ENCODE measurements at regions not wholly inside any gene's neighbourhood (a gene's known extent, or its start where the extent isn't known, plus 50 kb on each side); places are given as distances from the start of the nearest gene placed in this dataset.

GRCh38 chr5:129398026-129398678 lies 61.9 kb upstream of the ADAMTS19 start:
- H2AFZ ChIP-seq (ENCODE audit: low read depth, low read length), result no peak overlapping the region
- TF ChIP-seq EZH2 (IDR thresholded peaks at IDR 0.05; ENCODE audit: insufficient read depth, low read length), result no peak
- TF ChIP-seq, protein P1, sequence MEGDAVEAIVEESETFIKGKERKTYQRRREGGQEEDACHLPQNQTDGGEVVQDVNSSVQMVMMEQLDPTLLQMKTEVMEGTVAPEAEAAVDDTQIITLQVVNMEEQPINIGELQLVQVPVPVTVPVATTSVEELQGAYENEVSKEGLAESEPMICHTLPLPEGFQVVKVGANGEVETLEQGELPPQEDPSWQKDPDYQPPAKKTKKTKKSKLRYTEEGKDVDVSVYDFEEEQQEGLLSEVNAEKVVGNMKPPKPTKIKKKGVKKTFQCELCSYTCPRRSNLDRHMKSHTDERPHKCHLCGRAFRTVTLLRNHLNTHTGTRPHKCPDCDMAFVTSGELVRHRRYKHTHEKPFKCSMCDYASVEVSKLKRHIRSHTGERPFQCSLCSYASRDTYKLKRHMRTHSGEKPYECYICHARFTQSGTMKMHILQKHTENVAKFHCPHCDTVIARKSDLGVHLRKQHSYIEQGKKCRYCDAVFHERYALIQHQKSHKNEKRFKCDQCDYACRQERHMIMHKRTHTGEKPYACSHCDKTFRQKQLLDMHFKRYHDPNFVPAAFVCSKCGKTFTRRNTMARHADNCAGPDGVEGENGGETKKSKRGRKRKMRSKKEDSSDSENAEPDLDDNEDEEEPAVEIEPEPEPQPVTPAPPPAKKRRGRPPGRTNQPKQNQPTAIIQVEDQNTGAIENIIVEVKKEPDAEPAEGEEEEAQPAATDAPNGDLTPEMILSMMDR (IDR thresholded peaks at IDR 0.05; ENCODE audit: insufficient read depth, low read depth, low read length), result no peak
- no peak for FAIRE-seq
- Mint-ChIP-seq H3K4me3 (ENCODE audit: unreplicated experiment) (no peak overlapping the region), H3K9me3 (ENCODE audit: unreplicated experiment) (peaks cover 3% of the 10 kb centered on the region), H3K27ac (ENCODE audit: unreplicated experiment) (no peak overlapping the region), H3K27me3 (ENCODE audit: low read depth, unreplicated experiment) (no peaks in the 10 kb centered on the region), H3K4me1 (ENCODE audit: low read depth, unreplicated experiment) (no peaks in the 10 kb centered on the region), H3K36me3 (ENCODE audit: low read depth, unreplicated experiment) (no peaks in the 10 kb centered on the region)
- H3K27ac ChIP-seq (ENCODE audit: low read depth, low read length), result no peak overlapping the region
- no peaks in the 10 kb centered on the region for H3K36me3 ChIP-seq (ENCODE audit: insufficient read depth, low read length)
- peak; percentile 3 for DNase-seq (ENCODE audit: low read depth)
- H3K9me3 ChIP-seq (ENCODE audit: insufficient read depth, low read depth, low read length), result no peaks in the 10 kb centered on the region
- no peak overlapping the region for H3K9ac ChIP-seq (ENCODE audit: low read length)
- H3K27me3 ChIP-seq (ENCODE audit: insufficient read depth, low read length), result no peaks in the 10 kb centered on the region
- no peaks in the 10 kb centered on the region for H3K4me1 ChIP-seq (ENCODE audit: insufficient read depth, low read length)
- no peaks in the 10 kb centered on the region for H3K79me2 ChIP-seq (ENCODE audit: insufficient read depth, low read length)
- no peaks in the 10 kb centered on the region for H4K20me1 ChIP-seq (ENCODE audit: insufficient read depth, low read length)
- no peak overlapping the region for H3K4me3 ChIP-seq (ENCODE audit: insufficient read depth, low read depth, low read length)
- no peak overlapping the region for H3K4me2 ChIP-seq (ENCODE audit: low read length)

DNA sequence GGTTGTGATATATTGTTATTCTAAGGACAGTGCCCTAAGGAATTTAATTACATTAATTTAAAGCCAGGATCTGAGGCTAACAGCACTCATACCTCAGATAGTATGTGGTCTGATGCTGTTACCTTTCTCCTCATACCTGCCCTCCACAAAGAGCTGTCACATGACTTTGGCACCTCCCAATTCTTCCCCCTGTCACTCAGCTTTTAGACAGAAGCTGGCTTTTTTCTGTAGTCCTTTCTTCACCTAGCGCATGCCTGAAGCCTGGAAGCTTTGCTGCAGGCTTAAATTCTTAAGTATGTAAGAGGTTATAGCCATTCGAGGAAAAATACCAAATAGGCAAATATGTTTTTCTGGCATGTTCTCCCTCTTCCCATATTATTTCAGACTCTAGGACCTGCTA lies 61.0 kb upstream of the ADAMTS19 start:
- FAIRE-seq, result no peak
- H3K27me3 ChIP-seq (ENCODE audit: insufficient read depth, low read length), result no peaks in the 10 kb centered on the region
- no peaks in the 10 kb centered on the region for H3K9me3 ChIP-seq (ENCODE audit: insufficient read depth, low read depth, low read length)
- H3K36me3 ChIP-seq (ENCODE audit: insufficient read depth, low read length), result no peaks in the 10 kb centered on the region
- H3K36me3 Mint-ChIP-seq (ENCODE audit: low read depth, unreplicated experiment), result no peaks in the 10 kb centered on the region
- no peak overlapping the region for H3K4me3 ChIP-seq (ENCODE audit: insufficient read depth, low read depth, low read length)
- H2AFZ ChIP-seq (ENCODE audit: low read depth, low read length), result no peak overlapping the region
- H3K27ac Mint-ChIP-seq (ENCODE audit: unreplicated experiment), result no peak overlapping the region
- no peaks in the 10 kb centered on the region for H3K4me1 ChIP-seq (ENCODE audit: insufficient read depth, low read length)
- H3K27ac ChIP-seq (ENCODE audit: low read depth, low read length), result no peak overlapping the region
- H3K9me3 Mint-ChIP-seq (ENCODE audit: unreplicated experiment), result peaks cover 3% of the 10 kb centered on the region
- H3K4me2 ChIP-seq (ENCODE audit: low read length), result no peak overlapping the region
- no peaks in the 10 kb centered on the region for H3K4me1 Mint-ChIP-seq (ENCODE audit: low read depth, unreplicated experiment)
- H3K4me3 Mint-ChIP-seq (ENCODE audit: unreplicated experiment), result no peak overlapping the region
- no peak overlapping the region for H3K9ac ChIP-seq (ENCODE audit: low read length)
- no peaks in the 10 kb centered on the region for H3K79me2 ChIP-seq (ENCODE audit: insufficient read depth, low read length)
- H3K27me3 Mint-ChIP-seq (ENCODE audit: low read depth, unreplicated experiment), result no peaks in the 10 kb centered on the region
- TF ChIP-seq, protein P1 (IDR thresholded peaks at IDR 0.05; ENCODE audit: insufficient read depth, low read depth, low read length), result no peak
- no peak for TF ChIP-seq EZH2 (IDR thresholded peaks at IDR 0.05; ENCODE audit: insufficient read depth, low read length)
- H4K20me1 ChIP-seq (ENCODE audit: insufficient read depth, low read length), result no peaks in the 10 kb centered on the region
- no peak for DNase-seq (ENCODE audit: low read depth)

GRCh38 chr5:129400395-129400983 lies 59.6 kb upstream of the ADAMTS19 start:
- no peaks in the 10 kb centered on the region for H3K36me3 ChIP-seq (ENCODE audit: insufficient read depth, low read length)
- peaks cover 3% of the 10 kb centered on the region for H3K9me3 Mint-ChIP-seq (ENCODE audit: unreplicated experiment)
- DNase-seq (ENCODE audit: low read depth) (no peak), FAIRE-seq (no peak)
- no peak overlapping the region for H3K4me2 ChIP-seq (ENCODE audit: low read length)
- no peaks in the 10 kb centered on the region for H3K27me3 Mint-ChIP-seq (ENCODE audit: low read depth, unreplicated experiment)
- no peaks in the 10 kb centered on the region for H3K79me2 ChIP-seq (ENCODE audit: insufficient read depth, low read length)
- H3K9ac ChIP-seq (ENCODE audit: low read length), result no peak overlapping the region
- TF ChIP-seq EZH2 (IDR thresholded peaks at IDR 0.05; ENCODE audit: insufficient read depth, low read length), result no peak
- TF ChIP-seq, protein P1 (IDR thresholded peaks at IDR 0.05; ENCODE audit: insufficient read depth, low read depth, low read length), result no peak
- no peaks in the 10 kb centered on the region for H3K4me1 Mint-ChIP-seq (ENCODE audit: low read depth, unreplicated experiment)
- H4K20me1 ChIP-seq (ENCODE audit: insufficient read depth, low read length), result no peaks in the 10 kb centered on the region
- no peaks in the 10 kb centered on the region for H3K9me3 ChIP-seq (ENCODE audit: insufficient read depth, low read depth, low read length)
- no peak overlapping the region for H3K4me3 Mint-ChIP-seq (ENCODE audit: unreplicated experiment)
- no peak overlapping the region for H3K27ac ChIP-seq (ENCODE audit: low read depth, low read length)
- H3K27me3 ChIP-seq (ENCODE audit: insufficient read depth, low read length), result no peaks in the 10 kb centered on the region
- H3K27ac Mint-ChIP-seq (ENCODE audit: unreplicated experiment), result no peak overlapping the region
- H3K4me1 ChIP-seq (ENCODE audit: insufficient read depth, low read length), result no peaks in the 10 kb centered on the region
- no peaks in the 10 kb centered on the region for H3K36me3 Mint-ChIP-seq (ENCODE audit: low read depth, unreplicated experiment)
- H2AFZ ChIP-seq (ENCODE audit: low read depth, low read length), result no peak overlapping the region
- no peak overlapping the region for H3K4me3 ChIP-seq (ENCODE audit: insufficient read depth, low read depth, low read length)

Measured in astrocyte (in vitro differentiated cells and primary cell).